Endodermal cell (in vitro differentiated cells): ENCODE measurements at regions not wholly inside any gene's neighbourhood (a gene's known extent, or its start where the extent isn't known, plus 50 kb on each side); places are given as distances from the start of the nearest gene placed in this dataset.

Experiments
- DNase-seq: peaks from one replicate; pipeline ENCODE4 v3.0.0-alpha.2; 2017
- H3K27ac ChIP-seq: 2 replicates; pipeline ENCODE4 v1.5.1; 2013; ENCODE audit warnings: mild to moderate bottlenecking, low read depth, low read length, moderate library complexity
- H3K27me3 ChIP-seq: 2 replicates; pipeline ENCODE4 v1.6.1; 2013; ENCODE audit warnings: mild to moderate bottlenecking, low read length, moderate library complexity; ENCODE audit not compliant: insufficient read depth, control insufficient read depth, poor library complexity, severe bottlenecking
- H3K36me3 ChIP-seq: 2 replicates; pipeline ENCODE4 v1.7.0; 2013; ENCODE audit warnings: mild to moderate bottlenecking, low read length, moderate library complexity; ENCODE audit not compliant: control insufficient read depth, insufficient read depth
- H3K4me1 ChIP-seq: one replicate; pipeline ENCODE4 v1.7.0; 2013; ENCODE audit warnings: low read length; ENCODE audit not compliant: control insufficient read depth, insufficient read depth
- H3K4me3 ChIP-seq: 2 replicates; pipeline ENCODE4 v1.5.1; 2013; ENCODE audit warnings: mild to moderate bottlenecking, low read length, moderate library complexity
- H3K9ac ChIP-seq: 2 replicates; pipeline ENCODE4 v1.6.1; 2013; ENCODE audit warnings: mild to moderate bottlenecking, low read length, moderate library complexity; ENCODE audit not compliant: poor library complexity, severe bottlenecking; ENCODE audit errors: extremely low read depth
- H3K9me3 ChIP-seq: 2 replicates; pipeline ENCODE4 v1.6.1; 2013; ENCODE audit warnings: mild to moderate bottlenecking, low read length, moderate library complexity; ENCODE audit not compliant: control insufficient read depth
- H3K27ac Mint-ChIP-seq: 2 replicates; pipeline ENCODE4 v1.8.0; 2020; ENCODE audit warnings: mixed read lengths
- H3K27me3 Mint-ChIP-seq: 2 replicates; pipeline ENCODE4 v1.8.0; 2021; ENCODE audit warnings: mild to moderate bottlenecking, mixed read lengths; ENCODE audit not compliant: insufficient read depth
- H3K36me3 Mint-ChIP-seq: 2 replicates; pipeline ENCODE4 v1.8.0; 2020; ENCODE audit warnings: low read depth, mixed read lengths
- H3K4me1 Mint-ChIP-seq: 2 replicates; pipeline ENCODE4 v1.8.0; 2020; ENCODE audit warnings: mixed read lengths
- H3K4me3 Mint-ChIP-seq: 2 replicates; pipeline ENCODE4 v1.8.0; 2020; ENCODE audit warnings: mild to moderate bottlenecking, moderate library complexity, mixed read lengths
- H3K9me3 Mint-ChIP-seq: 2 replicates; pipeline ENCODE4 v1.8.0; 2020; ENCODE audit warnings: mild to moderate bottlenecking, mixed read lengths
- CTCF ChIP-seq: fragments of 200-600 bp; sonication (generic); conservative IDR thresholded peaks from 2 replicates; pipeline ENCODE4 v1.5.0; 2021; ENCODE audit warnings: antibody characterized with exemption, mild to moderate bottlenecking
- WGBS, 2 experiments: methylation state at CpG; one replicate each; pipeline versions ENCODE4 v1.1.5 to v1.1.7; 2013; ENCODE audit warnings: missing lambda C conversion rate in 2 of 2, mixed read lengths in 1 of 2; ENCODE audit not compliant: insufficient coverage in 1 of 2, insufficient read length in 1 of 2; 5-methylcytosine and 5-hydroxymethylcytosine counted together

- H3K4me1 ChIP-seq: no peaks in the 10 kb centered on the region
Observed at GRCh38 chr4:173591760-173592159, 61.7 kb upstream of the HAND2 start.

GRCh38 chr4:173590697-173591096, 60.7 kb upstream of the HAND2 start:
- peaks cover 6% of the 10 kb centered on the region for H3K27me3 Mint-ChIP-seq
- WGBS, 2 experiments: 91 to 94% methylated on average over 2 to 4 of the region's 4 CpGs
- Histone ChIP-seq H3K4me3 (no peak overlapping the region), H3K27ac (no peak overlapping the region), H3K36me3 (no peaks in the 10 kb centered on the region), H3K9ac (no peak overlapping the region), H3K27me3 (no peaks in the 10 kb centered on the region), H3K9me3 (no peaks in the 10 kb centered on the region), H3K4me1 (no peaks in the 10 kb centered on the region)
- no peak for TF ChIP-seq CTCF
- H3K36me3 Mint-ChIP-seq: no peaks in the 10 kb centered on the region
- no peak overlapping the region for H3K27ac Mint-ChIP-seq
- no peak overlapping the region for H3K4me3 Mint-ChIP-seq
- no peaks in the 10 kb centered on the region for H3K4me1 Mint-ChIP-seq
- no peak for DNase-seq
- no peaks in the 10 kb centered on the region for H3K9me3 Mint-ChIP-seq

More at GRCh38 chr4:173591760-173592159, 61.7 kb upstream of the HAND2 start:
- H3K4me3 Mint-ChIP-seq: no peak overlapping the region
- no peaks in the 10 kb centered on the region for H3K4me1 Mint-ChIP-seq
- H3K9me3 Mint-ChIP-seq: no peaks in the 10 kb centered on the region
- 96 to 97% methylated on average over 3 of the region's 3 CpGs for WGBS, 2 experiments
- peak; percentile 64 for TF ChIP-seq CTCF
- Histone ChIP-seq H3K9ac (no peak overlapping the region), H3K9me3 (no peaks in the 10 kb centered on the region), H3K27me3 (no peaks in the 10 kb centered on the region), H3K27ac (no peak overlapping the region), H3K4me3 (no peak overlapping the region), H3K36me3 (no peaks in the 10 kb centered on the region)
- no peak for DNase-seq
- H3K36me3 Mint-ChIP-seq: no peaks in the 10 kb centered on the region
- peaks cover 6% of the 10 kb centered on the region for H3K27me3 Mint-ChIP-seq
- H3K27ac Mint-ChIP-seq: no peak overlapping the region

- Mint-ChIP-seq H3K9me3 (no peaks in the 10 kb centered on the region), H3K27ac (no peak overlapping the region), H3K4me3 (no peak overlapping the region), H3K4me1 (no peaks in the 10 kb centered on the region), H3K27me3 (peaks cover 8% of the 10 kb centered on the region), H3K36me3 (no peaks in the 10 kb centered on the region)
- no peak overlapping the region for H3K4me3 ChIP-seq
- WGBS, 2 experiments: 91 to 92% methylated on average over 7 to 9 of the region's 9 CpGs
- H3K27me3 ChIP-seq: no peaks in the 10 kb centered on the region
- no peaks in the 10 kb centered on the region for H3K4me1 ChIP-seq
- no peak overlapping the region for H3K27ac ChIP-seq
- H3K9ac ChIP-seq: no peak overlapping the region
- DNase-seq: no peak
- H3K36me3 ChIP-seq: no peaks in the 10 kb centered on the region
- no peak for TF ChIP-seq CTCF
- no peaks in the 10 kb centered on the region for H3K9me3 ChIP-seq
Observed at GRCh38 chr4:173585876-173586572, 56.0 kb upstream of the HAND2 start.
